Colonic mucosa (tissue), 4 donors: ENCODE measurements at regions not wholly inside any gene's neighbourhood (a gene's known extent, or its start where the extent isn't known, plus 50 kb on each side); places are given as distances from the start of the nearest gene placed in this dataset.
"Not testable (repeated sequence)": the region's sequence is repeated elsewhere in the genome, so short reads cannot be mapped to it uniquely, and the experiment has no call there.

Experiments
- DNase-seq: peaks from one replicate; pipeline ENCODE4 v3.0.0-alpha.2; 2020
- H3K27ac ChIP-seq: fragments of 200-600 bp; one replicate; pipeline ENCODE4 v1.8.0; 2021
- H3K27me3 ChIP-seq: fragments of 200-600 bp; one replicate; pipeline ENCODE4 v1.8.0; 2021
- H3K36me3 ChIP-seq: fragments of 200-600 bp; one replicate; pipeline ENCODE4 v1.8.0; 2021
- H3K4me1 ChIP-seq: fragments of 200-600 bp; one replicate; pipeline ENCODE4 v1.8.0; 2021; ENCODE audit warnings: mild to moderate bottlenecking
- H3K4me3 ChIP-seq: fragments of 200-600 bp; one replicate; pipeline ENCODE4 v1.8.0; 2021
- H3K9ac ChIP-seq, 2 donors: one replicate each; pipeline ENCODE4 v1.7.0; 2013; ENCODE audit warnings: control low read depth in 2 of 2, low read depth in 2 of 2, low read length in 2 of 2
- H3K9me3 ChIP-seq: fragments of 200-600 bp; one replicate; pipeline ENCODE4 v1.8.0; 2021
- CTCF ChIP-seq: fragments of 200-600 bp; IDR thresholded peaks from one replicate; pipeline ENCODE4 v1.8.0; 2022; ENCODE audit warnings: antibody characterized with exemption, mild to moderate bottlenecking
- intact Hi-C: fragments of 100-400 bp; cut with DNase I; formaldehyde crosslinking; loops from one replicate; pipeline ENCODE4 v1.14.1; 2022
- donor health status: healthy.
- donor health status: DM: no; HTN: no; CAD: no.
- donor health status: DM: no; HTN: no; CAD: no.

GRCh38 chr17:70519300-70519699, 350.0 kb downstream of the KCNJ2 start:
- no peak for DNase-seq
- H3K4me1 ChIP-seq = no peaks in the 10 kb centered on the region
- no peak for TF ChIP-seq CTCF
- H3K27me3 ChIP-seq = no peaks in the 10 kb centered on the region
- no peak overlapping the region for H3K27ac ChIP-seq
- H3K4me3 ChIP-seq = no peak overlapping the region
- intact Hi-C loops = no loop called here
- H3K36me3 ChIP-seq = no peaks in the 10 kb centered on the region
- H3K9me3 ChIP-seq = no peaks in the 10 kb centered on the region
- no peak overlapping the region for H3K9ac ChIP-seq

DNA sequence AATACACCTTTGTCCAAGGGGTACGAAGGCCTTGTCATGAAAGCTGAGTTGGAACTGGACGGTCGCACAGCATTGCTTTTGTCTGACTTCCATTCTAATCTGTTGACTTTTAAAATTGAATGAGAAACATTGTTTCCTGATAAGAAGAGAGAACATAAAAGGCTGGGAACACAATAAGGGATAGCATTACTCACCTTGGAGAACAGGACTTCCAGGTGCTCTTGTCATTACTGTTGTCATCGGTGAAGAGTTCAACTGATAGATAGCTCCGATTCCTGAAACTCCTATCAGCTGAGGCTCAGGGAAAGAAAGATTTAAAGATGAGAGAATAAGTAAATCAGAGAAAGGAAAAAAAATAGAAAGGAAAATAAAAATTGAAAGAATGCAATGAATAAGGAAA, 351.1 kb downstream of the KCNJ2 start:
- TF ChIP-seq CTCF = no peak
- DNase-seq = no peak
- H3K27ac ChIP-seq = no peak overlapping the region
- H3K36me3 ChIP-seq = no peaks in the 10 kb centered on the region
- H3K9ac ChIP-seq = no peak overlapping the region
- intact Hi-C loops = no loop called here
- H3K9me3 ChIP-seq = no peaks in the 10 kb centered on the region
- no peak overlapping the region for H3K4me3 ChIP-seq
- H3K4me1 ChIP-seq = no peaks in the 10 kb centered on the region
- H3K27me3 ChIP-seq = no peaks in the 10 kb centered on the region

DNA sequence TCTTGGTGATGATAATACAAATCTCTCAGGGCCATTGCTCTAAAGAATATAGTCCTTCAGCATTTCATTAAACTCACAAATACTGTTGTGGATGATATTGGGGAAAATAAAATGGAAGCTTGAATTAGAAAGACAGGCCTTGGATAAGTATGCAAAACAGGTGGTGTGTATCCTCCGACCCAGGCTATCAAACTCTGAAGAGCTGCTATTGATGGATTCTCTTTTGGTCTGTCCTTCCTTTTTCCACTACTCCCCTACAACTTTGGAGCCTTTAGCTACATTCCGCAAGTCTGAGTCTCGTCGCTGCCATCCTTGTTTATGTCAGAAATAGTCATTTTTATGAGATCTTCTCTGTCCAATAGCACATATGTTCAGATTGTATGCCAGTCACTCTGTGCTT, 351.6 kb downstream of the KCNJ2 start:
- no peak overlapping the region for H3K4me3 ChIP-seq
- H3K36me3 ChIP-seq = no peaks in the 10 kb centered on the region
- H3K27me3 ChIP-seq = no peaks in the 10 kb centered on the region
- intact Hi-C loops = no loop called here
- no peaks in the 10 kb centered on the region for H3K4me1 ChIP-seq
- H3K9me3 ChIP-seq = no peaks in the 10 kb centered on the region
- TF ChIP-seq CTCF = no peak
- no peak overlapping the region for H3K27ac ChIP-seq
- no peak for DNase-seq
- H3K9ac ChIP-seq = no peak overlapping the region

- H3K4me3 ChIP-seq = no peak overlapping the region
- peak; percentile 38 for DNase-seq
- H3K9ac ChIP-seq = no peak overlapping the region
- H3K36me3 ChIP-seq = no peaks in the 10 kb centered on the region
- TF ChIP-seq CTCF = no peak
- no peaks in the 10 kb centered on the region for H3K9me3 ChIP-seq
- no peaks in the 10 kb centered on the region for H3K27me3 ChIP-seq
- intact Hi-C loops = no loop called here
- no peaks in the 10 kb centered on the region for H3K4me1 ChIP-seq
- no peak overlapping the region for H3K27ac ChIP-seq
Observed at GRCh38 chr17:70521821-70522256, 352.5 kb downstream of the KCNJ2 start.

- H3K9ac ChIP-seq = no peak overlapping the region
- no peaks in the 10 kb centered on the region for H3K9me3 ChIP-seq
- TF ChIP-seq CTCF = no peak
- no peak for DNase-seq
- H3K27ac ChIP-seq = no peak overlapping the region
- no peak overlapping the region for H3K4me3 ChIP-seq
- no peaks in the 10 kb centered on the region for H3K36me3 ChIP-seq
- H3K27me3 ChIP-seq = no peaks in the 10 kb centered on the region
- H3K4me1 ChIP-seq = no peaks in the 10 kb centered on the region
- intact Hi-C loops = no loop called here
Observed at GRCh38 chr17:70523426-70523825, 354.1 kb downstream of the KCNJ2 start.

DNA sequence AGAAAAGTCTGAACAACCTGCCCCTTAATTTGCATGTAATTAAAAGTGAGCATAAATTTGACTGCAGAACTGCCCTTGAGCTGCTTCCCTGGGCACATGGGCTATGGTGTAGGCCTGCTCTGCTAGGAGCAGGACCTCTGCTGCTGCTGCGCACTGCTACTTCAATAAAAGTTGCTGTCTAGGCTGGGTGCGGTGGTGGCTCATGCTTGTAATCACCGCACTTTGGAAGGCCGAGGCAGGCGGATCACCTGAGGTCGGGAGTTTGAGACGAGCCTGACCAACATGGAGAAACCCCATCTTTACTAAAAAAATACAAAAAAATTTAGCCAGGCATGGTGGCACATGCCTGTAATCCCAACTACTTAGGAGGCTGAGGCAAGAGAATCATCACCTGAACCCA, 355.7 kb downstream of the KCNJ2 start:
- H3K27ac ChIP-seq, H3K9ac ChIP-seq, H3K36me3 ChIP-seq, DNase-seq, H3K4me1 ChIP-seq, H3K9me3 ChIP-seq, intact Hi-C loops, H3K27me3 ChIP-seq, H3K4me3 ChIP-seq: not testable (repeated sequence)
